PC-3 (cell line): ENCODE measurements at regions not wholly inside any gene's neighbourhood (a gene's known extent, or its start where the extent isn't known, plus 50 kb on each side); places are given as distances from the start of the nearest gene placed in this dataset.

Experiments used
- EZH2 ChIP-seq: fragments of 300-600 bp; sonication (generic); IDR thresholded peaks from one replicate; pipeline ENCODE4 v1.6.1; 2017; ENCODE audit warnings: antibody characterized with exemption, mild to moderate bottlenecking, low read length; ENCODE audit not compliant: unreplicated experiment
- EZH2phosphoT487 ChIP-seq: fragments of 300-600 bp; sonication (generic); IDR thresholded peaks from 2 replicates; pipeline ENCODE4 v1.6.1; 2018; ENCODE audit warnings: mild to moderate bottlenecking, antibody characterized with exemption, low read length, borderline replicate concordance
- TF ChIP-seq, protein P1 (sequence below): fragments of 300-600 bp; sonication (generic); conservative IDR thresholded peaks from 2 replicates; pipeline ENCODE4 v1.5.1; 2017; ENCODE audit warnings: antibody characterized with exemption, low read depth, mild to moderate bottlenecking, low read length

DNA sequence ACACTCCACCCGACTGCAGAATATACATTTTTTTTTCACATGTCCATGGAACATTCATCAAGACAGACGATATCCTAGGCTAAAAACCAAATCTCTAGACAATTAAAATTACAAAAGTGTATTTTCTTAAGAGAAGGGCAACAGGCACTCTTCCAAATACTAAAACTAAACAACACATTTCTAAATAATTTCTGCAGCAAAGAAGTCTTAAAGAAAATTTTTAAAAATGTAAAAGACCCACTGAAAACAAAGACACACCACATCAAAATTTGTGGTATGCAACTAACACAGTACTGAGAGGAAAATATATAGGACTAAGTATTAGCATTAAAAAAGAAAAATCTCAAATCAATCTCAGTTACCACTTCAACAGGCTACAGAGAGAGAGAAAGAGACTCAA, 570.0 kb downstream of the SLC16A7 start:
- TF ChIP-seq EZH2 (no peak), EZH2phosphoT487 (no peak)
- TF ChIP-seq, protein P1, sequence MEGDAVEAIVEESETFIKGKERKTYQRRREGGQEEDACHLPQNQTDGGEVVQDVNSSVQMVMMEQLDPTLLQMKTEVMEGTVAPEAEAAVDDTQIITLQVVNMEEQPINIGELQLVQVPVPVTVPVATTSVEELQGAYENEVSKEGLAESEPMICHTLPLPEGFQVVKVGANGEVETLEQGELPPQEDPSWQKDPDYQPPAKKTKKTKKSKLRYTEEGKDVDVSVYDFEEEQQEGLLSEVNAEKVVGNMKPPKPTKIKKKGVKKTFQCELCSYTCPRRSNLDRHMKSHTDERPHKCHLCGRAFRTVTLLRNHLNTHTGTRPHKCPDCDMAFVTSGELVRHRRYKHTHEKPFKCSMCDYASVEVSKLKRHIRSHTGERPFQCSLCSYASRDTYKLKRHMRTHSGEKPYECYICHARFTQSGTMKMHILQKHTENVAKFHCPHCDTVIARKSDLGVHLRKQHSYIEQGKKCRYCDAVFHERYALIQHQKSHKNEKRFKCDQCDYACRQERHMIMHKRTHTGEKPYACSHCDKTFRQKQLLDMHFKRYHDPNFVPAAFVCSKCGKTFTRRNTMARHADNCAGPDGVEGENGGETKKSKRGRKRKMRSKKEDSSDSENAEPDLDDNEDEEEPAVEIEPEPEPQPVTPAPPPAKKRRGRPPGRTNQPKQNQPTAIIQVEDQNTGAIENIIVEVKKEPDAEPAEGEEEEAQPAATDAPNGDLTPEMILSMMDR = no peak
